HG03045 (cell line): ENCODE measurements at regions not wholly inside any gene's neighbourhood (a gene's known extent, or its start where the extent isn't known, plus 50 kb on each side); places are given as distances from the start of the nearest gene placed in this dataset.

ENCODE experiments used
- ATAC-seq: cut with Tn5 transposase; IDR thresholded peaks from one replicate; pipeline ENCODE4 v1.9.1; 2021; ENCODE audit warnings: mild to moderate bottlenecking, moderate library complexity; ENCODE audit not compliant: unreplicated experiment

DNA sequence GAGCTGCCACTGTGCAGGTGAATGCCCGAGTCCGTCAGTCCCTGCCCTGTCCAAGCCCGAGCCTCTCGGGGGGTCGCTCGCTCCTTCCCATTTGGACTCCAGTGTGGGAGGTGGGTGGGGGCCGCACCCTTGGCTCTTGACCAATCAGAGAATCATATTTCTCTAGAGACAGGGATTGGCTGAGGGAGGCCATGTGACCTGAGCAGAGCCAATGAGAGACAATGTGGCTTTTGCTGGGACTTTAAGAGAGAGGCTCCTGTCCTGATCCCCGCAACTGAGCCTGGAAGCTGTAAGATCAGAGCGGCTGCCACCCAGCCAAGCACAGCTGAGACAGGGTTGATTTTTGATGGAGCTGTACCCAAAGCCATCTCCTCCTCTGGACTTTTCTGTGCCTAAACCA is 199.3 kb downstream of the TFAP2C start:
- no peak for ATAC-seq

DNA sequence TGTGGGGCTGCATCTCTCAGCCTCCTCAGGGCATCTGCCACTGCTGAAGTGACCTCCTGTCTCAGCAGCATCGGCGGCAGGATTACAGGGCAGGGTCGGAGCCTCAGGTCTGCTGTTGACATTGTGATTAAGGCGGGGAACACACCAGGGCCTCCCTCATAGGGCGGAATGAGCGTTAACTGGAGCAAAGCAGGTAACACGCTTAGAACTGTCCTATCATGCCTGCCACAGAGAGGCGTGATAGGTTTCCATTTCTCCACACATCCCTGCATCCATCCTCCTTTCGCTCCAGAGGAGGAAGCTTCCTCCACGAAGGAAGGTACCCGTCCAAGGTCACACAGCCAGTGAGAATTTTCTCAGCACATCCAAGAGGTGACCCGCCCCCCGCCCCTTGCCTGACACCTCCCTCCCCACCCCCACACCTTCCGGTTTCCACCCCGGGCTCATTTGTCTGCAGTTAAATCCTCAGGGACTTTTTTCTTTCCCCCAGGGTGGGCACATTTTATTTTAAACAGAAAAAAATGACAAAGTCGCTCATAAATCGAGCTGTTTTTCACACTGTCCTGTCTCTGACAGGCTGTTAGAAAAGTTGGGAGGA is 200.8 kb downstream of the TFAP2C start:
- ATAC-seq: no peak

- no peak for ATAC-seq
Measured at GRCh38 chr20:56831795-56832194, 202.7 kb downstream of the TFAP2C start.

DNA sequence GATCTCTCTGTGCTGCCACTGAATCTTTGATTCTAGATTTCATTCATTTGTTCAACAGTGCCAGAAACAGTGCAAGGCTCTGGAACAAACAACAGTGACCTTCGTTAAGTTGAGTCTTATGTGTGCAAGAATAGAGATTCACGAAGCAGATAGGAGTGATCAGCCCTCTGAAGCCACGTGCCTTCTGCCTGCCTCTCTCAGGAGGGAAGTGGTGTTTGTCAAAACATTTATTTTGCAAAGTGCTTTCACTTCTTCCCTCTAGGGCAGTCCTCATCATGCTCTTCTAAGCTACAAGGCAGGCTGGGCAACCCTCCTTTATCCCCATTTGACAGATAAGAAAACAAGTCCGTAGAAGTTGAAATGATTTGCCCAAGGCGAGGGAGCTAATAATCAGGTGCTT is 204.3 kb downstream of the TFAP2C start:
- ATAC-seq: no peak

- ATAC-seq: no peak
Measured at GRCh38 chr20:56835829-56836550, 206.9 kb downstream of the TFAP2C start.

- no peak for ATAC-seq
Measured at GRCh38 chr20:56839222-56839621, 210.1 kb downstream of the TFAP2C start.

DNA sequence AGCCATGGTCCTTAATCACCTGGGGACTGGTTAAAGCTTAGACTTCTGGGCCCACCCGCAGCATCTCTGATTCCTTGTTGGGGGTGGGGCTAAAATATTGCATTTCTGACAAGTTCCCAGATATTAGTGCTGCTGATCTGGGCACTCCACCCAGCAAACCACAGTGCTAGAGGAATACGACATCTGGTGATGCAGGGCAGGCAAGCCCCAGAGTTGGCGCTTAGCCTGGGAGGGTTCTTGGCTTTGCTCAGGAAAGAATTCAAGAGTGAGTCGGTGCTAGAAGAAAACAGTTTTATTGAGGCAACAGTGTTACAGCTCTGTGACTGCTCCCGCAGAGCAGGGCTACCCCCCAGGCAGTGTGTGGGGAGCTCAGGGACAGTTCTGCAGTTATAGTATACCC is 210.7 kb downstream of the TFAP2C start:
- ATAC-seq: no peak

- no peak for ATAC-seq
Measured at GRCh38 chr20:56840716-56841261, 211.7 kb downstream of the TFAP2C start.

GRCh38 chr20:56841346-56841908 is 212.3 kb downstream of the TFAP2C start:
- no peak for ATAC-seq

- ATAC-seq: no peak
Measured at GRCh38 chr20:56842056-56842455, 212.9 kb downstream of the TFAP2C start.

- no peak for ATAC-seq
Measured at GRCh38 chr20:56843386-56843785, 214.3 kb downstream of the TFAP2C start.

GRCh38 chr20:56843817-56844216 is 214.7 kb downstream of the TFAP2C start:
- no peak for ATAC-seq

GRCh38 chr20:56845546-56846086 is 216.5 kb downstream of the TFAP2C start:
- no peak for ATAC-seq

GRCh38 chr20:56848561-56848960 is 219.5 kb downstream of the TFAP2C start:
- ATAC-seq: no peak

DNA sequence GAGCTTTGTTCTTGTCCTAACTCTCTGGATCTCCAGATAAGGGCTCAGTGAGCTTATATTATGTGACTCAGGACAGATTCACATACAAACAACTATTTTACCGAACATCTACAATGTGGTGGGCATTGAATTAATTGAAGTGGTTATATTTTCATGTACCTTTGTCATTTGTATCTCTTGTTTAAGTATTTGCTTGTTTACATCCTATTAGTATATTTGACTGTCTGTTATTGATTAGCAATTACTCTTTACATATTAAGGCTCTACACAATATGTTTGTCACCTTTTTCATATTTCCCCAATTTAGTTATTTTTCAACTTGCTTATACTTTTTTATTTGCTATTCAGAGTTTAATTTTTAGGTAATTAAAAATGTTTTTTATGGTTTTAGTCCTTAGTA is 222.4 kb downstream of the TFAP2C start:
- ATAC-seq: no peak

GRCh38 chr20:56855708-56856107 is 226.6 kb downstream of the TFAP2C start:
- no peak for ATAC-seq

- no peak for ATAC-seq
Measured at GRCh38 chr20:56857950-56858349, 228.8 kb downstream of the TFAP2C start.

GRCh38 chr20:56859039-56859800 is 230.1 kb downstream of the TFAP2C start:
- no peak for ATAC-seq

- no peak for ATAC-seq
Measured at GRCh38 chr20:56859801-56860261, 230.7 kb downstream of the TFAP2C start.

- no peak for ATAC-seq
Measured at GRCh38 chr20:56860413-56860812, 231.3 kb downstream of the TFAP2C start.

DNA sequence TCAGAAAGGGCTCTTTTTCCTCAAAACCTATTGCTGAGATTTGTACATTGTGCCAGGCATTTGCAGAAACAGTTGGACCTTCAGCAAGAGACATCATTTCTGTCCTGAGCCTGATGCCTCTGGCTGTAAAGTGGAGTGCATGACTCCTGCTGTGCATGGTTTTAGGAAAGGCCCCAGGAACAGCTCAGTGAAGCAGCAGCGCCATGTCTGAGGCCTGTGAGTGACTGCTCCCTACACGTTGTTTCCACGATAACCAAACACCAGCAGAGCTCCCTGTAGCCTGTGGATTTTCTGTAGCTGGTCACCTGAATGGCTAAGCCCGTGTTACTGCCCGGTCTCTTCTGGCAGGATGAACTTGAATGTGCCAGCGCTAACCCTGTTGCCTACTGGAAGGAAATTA is 232.5 kb downstream of the TFAP2C start:
- ATAC-seq: no peak
